ENCODE measurements at regions not wholly inside any gene's neighbourhood (a gene's known extent, or its start where the extent isn't known, plus 50 kb on each side); places are given as distances from the start of the nearest gene placed in this dataset.

DNA sequence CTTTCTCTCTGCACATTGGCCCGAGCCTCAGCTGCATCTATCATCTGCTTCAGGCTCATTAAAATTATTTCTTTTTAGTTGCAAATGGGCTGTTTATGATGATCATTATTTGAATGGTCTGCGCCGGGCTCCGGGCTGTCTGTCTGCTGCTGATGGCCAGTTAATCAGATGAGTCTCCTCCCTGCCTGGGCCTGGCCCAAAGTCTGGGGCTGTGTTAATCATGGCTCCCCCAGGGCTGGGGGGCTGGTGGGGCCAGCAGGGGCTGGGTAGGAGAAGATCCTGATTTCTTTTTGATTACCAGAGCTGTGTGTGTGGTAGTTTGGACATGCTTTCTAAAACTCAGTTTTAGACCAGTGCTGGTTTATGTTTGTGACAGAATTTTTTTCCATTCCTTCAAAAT lies 159.1 kb downstream of the PHETA1 start:
- TF ChIP-seq, protein P1, sequence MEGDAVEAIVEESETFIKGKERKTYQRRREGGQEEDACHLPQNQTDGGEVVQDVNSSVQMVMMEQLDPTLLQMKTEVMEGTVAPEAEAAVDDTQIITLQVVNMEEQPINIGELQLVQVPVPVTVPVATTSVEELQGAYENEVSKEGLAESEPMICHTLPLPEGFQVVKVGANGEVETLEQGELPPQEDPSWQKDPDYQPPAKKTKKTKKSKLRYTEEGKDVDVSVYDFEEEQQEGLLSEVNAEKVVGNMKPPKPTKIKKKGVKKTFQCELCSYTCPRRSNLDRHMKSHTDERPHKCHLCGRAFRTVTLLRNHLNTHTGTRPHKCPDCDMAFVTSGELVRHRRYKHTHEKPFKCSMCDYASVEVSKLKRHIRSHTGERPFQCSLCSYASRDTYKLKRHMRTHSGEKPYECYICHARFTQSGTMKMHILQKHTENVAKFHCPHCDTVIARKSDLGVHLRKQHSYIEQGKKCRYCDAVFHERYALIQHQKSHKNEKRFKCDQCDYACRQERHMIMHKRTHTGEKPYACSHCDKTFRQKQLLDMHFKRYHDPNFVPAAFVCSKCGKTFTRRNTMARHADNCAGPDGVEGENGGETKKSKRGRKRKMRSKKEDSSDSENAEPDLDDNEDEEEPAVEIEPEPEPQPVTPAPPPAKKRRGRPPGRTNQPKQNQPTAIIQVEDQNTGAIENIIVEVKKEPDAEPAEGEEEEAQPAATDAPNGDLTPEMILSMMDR (IDR thresholded peaks at IDR 0.05 in 2 of 3, conservative IDR thresholded peaks at IDR 0.05 in 1 of 3; ENCODE audit: control insufficient read depth in 2 of 3, extremely low read depth in 1 of 3, insufficient read depth in 1 of 3, low read depth in 3 of 3, low read length in 3 of 3) = no peak
- TF ChIP-seq HDAC2 (IDR thresholded peaks at IDR 0.05) (no peak), MYC (IDR thresholded peaks at IDR 0.05; ENCODE audit: insufficient read depth, insufficient read length, insufficient replicate concordance, low read length, severe bottlenecking) (no peak), RAD21 (IDR thresholded peaks at IDR 0.05; ENCODE audit: insufficient read depth, low read depth, low read length) (no peak), BCLAF1 (IDR thresholded peaks at IDR 0.05) (no peak), RELA (IDR thresholded peaks at IDR 0.05; ENCODE audit: borderline replicate concordance, partially characterized antibody) (no peak)
- TF ChIP-seq, protein P2, sequence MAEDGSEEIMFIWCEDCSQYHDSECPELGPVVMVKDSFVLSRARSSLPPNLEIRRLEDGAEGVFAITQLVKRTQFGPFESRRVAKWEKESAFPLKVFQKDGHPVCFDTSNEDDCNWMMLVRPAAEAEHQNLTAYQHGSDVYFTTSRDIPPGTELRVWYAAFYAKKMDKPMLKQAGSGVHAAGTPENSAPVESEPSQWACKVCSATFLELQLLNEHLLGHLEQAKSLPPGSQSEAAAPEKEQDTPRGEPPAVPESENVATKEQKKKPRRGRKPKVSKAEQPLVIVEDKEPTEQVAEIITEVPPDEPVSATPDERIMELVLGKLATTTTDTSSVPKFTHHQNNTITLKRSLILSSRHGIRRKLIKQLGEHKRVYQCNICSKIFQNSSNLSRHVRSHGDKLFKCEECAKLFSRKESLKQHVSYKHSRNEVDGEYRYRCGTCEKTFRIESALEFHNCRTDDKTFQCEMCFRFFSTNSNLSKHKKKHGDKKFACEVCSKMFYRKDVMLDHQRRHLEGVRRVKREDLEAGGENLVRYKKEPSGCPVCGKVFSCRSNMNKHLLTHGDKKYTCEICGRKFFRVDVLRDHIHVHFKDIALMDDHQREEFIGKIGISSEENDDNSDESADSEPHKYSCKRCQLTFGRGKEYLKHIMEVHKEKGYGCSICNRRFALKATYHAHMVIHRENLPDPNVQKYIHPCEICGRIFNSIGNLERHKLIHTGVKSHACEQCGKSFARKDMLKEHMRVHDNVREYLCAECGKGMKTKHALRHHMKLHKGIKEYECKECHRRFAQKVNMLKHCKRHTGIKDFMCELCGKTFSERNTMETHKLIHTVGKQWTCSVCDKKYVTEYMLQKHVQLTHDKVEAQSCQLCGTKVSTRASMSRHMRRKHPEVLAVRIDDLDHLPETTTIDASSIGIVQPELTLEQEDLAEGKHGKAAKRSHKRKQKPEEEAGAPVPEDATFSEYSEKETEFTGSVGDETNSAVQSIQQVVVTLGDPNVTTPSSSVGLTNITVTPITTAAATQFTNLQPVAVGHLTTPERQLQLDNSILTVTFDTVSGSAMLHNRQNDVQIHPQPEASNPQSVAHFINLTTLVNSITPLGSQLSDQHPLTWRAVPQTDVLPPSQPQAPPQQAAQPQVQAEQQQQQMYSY (CRISPR knock-in tag; IDR thresholded peaks at IDR 0.05) = no peak
